GM19324 (cell line): ENCODE measurements at regions not wholly inside any gene's neighbourhood (a gene's known extent, or its start where the extent isn't known, plus 50 kb on each side); places are given as distances from the start of the nearest gene placed in this dataset.

Experiments used
- ATAC-seq: cut with Tn5 transposase; IDR thresholded peaks from one replicate; pipeline ENCODE4 v1.9.1; 2021; ENCODE audit warnings: mild to moderate bottlenecking, moderate library complexity; ENCODE audit not compliant: unreplicated experiment, low FRiP score

GRCh38 chr18:71136487-71136886 is 847.6 kb downstream of the SOCS6 start:
- ATAC-seq, result no peak

- ATAC-seq, result no peak
Measured at GRCh38 chr18:71134122-71134521, 845.3 kb downstream of the SOCS6 start.

GRCh38 chr18:71131918-71132317 is 843.1 kb downstream of the SOCS6 start:
- no peak for ATAC-seq

GRCh38 chr18:71130351-71130750 is 841.5 kb downstream of the SOCS6 start:
- ATAC-seq, result no peak

- ATAC-seq, result no peak
Measured at GRCh38 chr18:71125581-71125980, 836.7 kb downstream of the SOCS6 start.

GRCh38 chr18:71116535-71116934 is 827.7 kb downstream of the SOCS6 start:
- ATAC-seq, result no peak

GRCh38 chr18:71115261-71115660 is 826.4 kb downstream of the SOCS6 start:
- ATAC-seq, result no peak

- no peak for ATAC-seq
Measured at GRCh38 chr18:71114550-71115210, 825.8 kb downstream of the SOCS6 start.

- ATAC-seq, result no peak
Measured at GRCh38 chr18:71107244-71107643, 818.4 kb downstream of the SOCS6 start.

- ATAC-seq, result no peak
Measured at GRCh38 chr18:71106701-71107100, 817.9 kb downstream of the SOCS6 start.

GRCh38 chr18:71105994-71106546 is 817.2 kb downstream of the SOCS6 start:
- no peak for ATAC-seq

- ATAC-seq, result no peak
Measured at GRCh38 chr18:71105078-71105819, 816.4 kb downstream of the SOCS6 start.

- no peak for ATAC-seq
Measured at GRCh38 chr18:71079606-71080005, 790.8 kb downstream of the SOCS6 start.

- ATAC-seq, result no peak
Measured at GRCh38 chr18:71077451-71077850, 788.6 kb downstream of the SOCS6 start.

GRCh38 chr18:71075147-71075546 is 786.3 kb downstream of the SOCS6 start:
- ATAC-seq, result no peak

- ATAC-seq, result no peak
Measured at GRCh38 chr18:71068338-71068737, 779.5 kb downstream of the SOCS6 start.

- ATAC-seq, result no peak
Measured at GRCh38 chr18:71049893-71050292, 761.0 kb downstream of the SOCS6 start.

GRCh38 chr18:71047882-71048281 is 759.0 kb downstream of the SOCS6 start:
- no peak for ATAC-seq

- no peak for ATAC-seq
Measured at GRCh38 chr18:71045331-71046065, 756.7 kb downstream of the SOCS6 start.

- ATAC-seq, result no peak
Measured at GRCh38 chr18:71040161-71040560, 751.3 kb downstream of the SOCS6 start.

- no peak for ATAC-seq
Measured at GRCh38 chr18:71038196-71038595, 749.4 kb downstream of the SOCS6 start.
